HEK293 (cell line): ENCODE measurements at regions not wholly inside any gene's neighbourhood (a gene's known extent, or its start where the extent isn't known, plus 50 kb on each side); places are given as distances from the start of the nearest gene placed in this dataset.

ENCODE experiments used
- FEZF1 ChIP-seq: fragments of 450-650 bp; formaldehyde crosslinking; IDR thresholded peaks from 2 replicates; pipeline ENCODE4 v1.5.1; 2016; ENCODE audit warnings: missing biosample characterization, missing genetic modification characterization
- KLF1 ChIP-seq: fragments of 450-650 bp; formaldehyde crosslinking; IDR thresholded peaks from 2 replicates; pipeline ENCODE4 v1.5.1; 2016; ENCODE audit warnings: missing biosample characterization, missing genetic modification characterization
- PRDM1 ChIP-seq: fragments of 450-650 bp; formaldehyde crosslinking; IDR thresholded peaks from 2 replicates; pipeline ENCODE4; 2016; ENCODE audit warnings: missing biosample characterization, missing genetic modification characterization
- ZNF146 ChIP-seq: fragments of 450-650 bp; formaldehyde crosslinking; IDR thresholded peaks from 2 replicates; pipeline ENCODE4 v1.5.1; 2016; ENCODE audit warnings: missing biosample characterization, missing genetic modification characterization
- ZNF24 ChIP-seq: fragments of 450-650 bp; formaldehyde crosslinking; IDR thresholded peaks from 2 replicates; pipeline ENCODE4 v1.5.1; 2016; ENCODE audit warnings: missing biosample characterization, missing genetic modification characterization
- TF ChIP-seq, protein P1 (sequence below): fragments of 450-650 bp; formaldehyde crosslinking; IDR thresholded peaks from 2 replicates; pipeline ENCODE4 v1.5.1; 2016; ENCODE audit warnings: missing biosample characterization, missing genetic modification characterization
- TF ChIP-seq, protein P2 (sequence below): fragments of 450-650 bp; formaldehyde crosslinking; IDR thresholded peaks from 2 replicates; pipeline ENCODE4 v1.5.1; 2017; ENCODE audit warnings: missing biosample characterization, missing genetic modification characterization

DNA sequence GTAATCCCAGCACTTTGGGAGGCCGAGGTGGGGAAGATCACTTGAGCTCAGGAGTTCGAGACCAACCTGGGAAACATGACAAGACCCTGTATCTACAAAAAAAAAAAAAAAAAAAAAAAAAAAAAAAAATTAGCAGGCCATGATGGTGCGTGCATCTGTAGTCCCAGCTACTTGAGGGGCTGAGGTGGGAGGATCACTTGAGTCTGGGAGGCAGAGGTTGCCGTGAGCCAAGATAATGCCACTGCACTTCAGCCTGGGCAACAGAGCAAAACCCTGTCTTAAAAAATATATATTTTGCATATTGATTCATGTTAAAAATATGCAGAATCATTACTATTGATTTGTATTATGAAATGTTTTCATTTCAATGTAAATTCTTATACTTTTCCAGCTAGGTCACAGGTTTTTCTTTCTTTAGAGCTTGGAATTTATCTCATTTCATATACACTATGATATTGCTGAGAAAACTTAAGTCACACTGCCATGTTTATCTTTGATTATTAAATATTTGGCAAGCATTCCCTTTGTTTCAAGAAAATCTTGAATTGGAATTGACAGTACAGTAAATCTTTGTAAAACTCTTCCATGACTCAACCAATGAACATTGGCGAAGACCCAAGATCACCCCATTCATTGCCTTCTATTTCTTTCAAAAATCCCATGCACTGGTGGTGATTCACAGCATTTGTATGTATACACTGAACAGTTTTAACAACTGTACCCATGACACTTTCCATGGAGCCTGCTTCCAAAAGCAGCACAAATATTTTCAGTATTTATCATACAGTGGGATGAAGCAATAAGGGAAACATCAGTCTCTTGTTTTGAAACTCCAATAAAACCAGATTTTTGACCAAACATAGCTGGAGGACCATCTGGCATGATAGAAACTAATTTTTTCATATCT lies 83.5 kb upstream of the TNRC6A start:
- TF ChIP-seq ZNF24 (tag by site-specific recombination), result no peak
- TF ChIP-seq, protein P1, sequence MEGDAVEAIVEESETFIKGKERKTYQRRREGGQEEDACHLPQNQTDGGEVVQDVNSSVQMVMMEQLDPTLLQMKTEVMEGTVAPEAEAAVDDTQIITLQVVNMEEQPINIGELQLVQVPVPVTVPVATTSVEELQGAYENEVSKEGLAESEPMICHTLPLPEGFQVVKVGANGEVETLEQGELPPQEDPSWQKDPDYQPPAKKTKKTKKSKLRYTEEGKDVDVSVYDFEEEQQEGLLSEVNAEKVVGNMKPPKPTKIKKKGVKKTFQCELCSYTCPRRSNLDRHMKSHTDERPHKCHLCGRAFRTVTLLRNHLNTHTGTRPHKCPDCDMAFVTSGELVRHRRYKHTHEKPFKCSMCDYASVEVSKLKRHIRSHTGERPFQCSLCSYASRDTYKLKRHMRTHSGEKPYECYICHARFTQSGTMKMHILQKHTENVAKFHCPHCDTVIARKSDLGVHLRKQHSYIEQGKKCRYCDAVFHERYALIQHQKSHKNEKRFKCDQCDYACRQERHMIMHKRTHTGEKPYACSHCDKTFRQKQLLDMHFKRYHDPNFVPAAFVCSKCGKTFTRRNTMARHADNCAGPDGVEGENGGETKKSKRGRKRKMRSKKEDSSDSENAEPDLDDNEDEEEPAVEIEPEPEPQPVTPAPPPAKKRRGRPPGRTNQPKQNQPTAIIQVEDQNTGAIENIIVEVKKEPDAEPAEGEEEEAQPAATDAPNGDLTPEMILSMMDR, result no peak
- no peak for TF ChIP-seq KLF1 (tag by site-specific recombination)
- no peak for TF ChIP-seq FEZF1
- no peak for TF ChIP-seq ZNF146
- TF ChIP-seq, protein P2, sequence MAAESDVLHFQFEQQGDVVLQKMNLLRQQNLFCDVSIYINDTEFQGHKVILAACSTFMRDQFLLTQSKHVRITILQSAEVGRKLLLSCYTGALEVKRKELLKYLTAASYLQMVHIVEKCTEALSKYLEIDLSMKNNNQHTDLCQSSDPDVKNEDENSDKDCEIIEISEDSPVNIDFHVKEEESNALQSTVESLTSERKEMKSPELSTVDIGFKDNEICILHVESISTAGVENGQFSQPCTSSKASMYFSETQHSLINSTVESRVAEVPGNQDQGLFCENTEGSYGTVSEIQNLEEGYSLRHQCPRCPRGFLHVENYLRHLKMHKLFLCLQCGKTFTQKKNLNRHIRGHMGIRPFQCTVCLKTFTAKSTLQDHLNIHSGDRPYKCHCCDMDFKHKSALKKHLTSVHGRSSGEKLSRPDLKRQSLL (tag by site-specific recombination), result no peak
- no peak for TF ChIP-seq PRDM1 (tag by site-specific recombination)
